SHP77 treated with DMSO at 0.1 percent for 48 hours (cell line): ENCODE measurements at regions not wholly inside any gene's neighbourhood (a gene's known extent, or its start where the extent isn't known, plus 50 kb on each side); places are given as distances from the start of the nearest gene placed in this dataset.
"Not testable (repeated sequence)": the region's sequence is repeated elsewhere in the genome, so short reads cannot be mapped to it uniquely, and the experiment has no call there.

ENCODE experiments used
- DNase-seq: peaks from one replicate; lab custom pipeline; 2025; lab: John Stamatoyannopoulos, UW

DNA sequence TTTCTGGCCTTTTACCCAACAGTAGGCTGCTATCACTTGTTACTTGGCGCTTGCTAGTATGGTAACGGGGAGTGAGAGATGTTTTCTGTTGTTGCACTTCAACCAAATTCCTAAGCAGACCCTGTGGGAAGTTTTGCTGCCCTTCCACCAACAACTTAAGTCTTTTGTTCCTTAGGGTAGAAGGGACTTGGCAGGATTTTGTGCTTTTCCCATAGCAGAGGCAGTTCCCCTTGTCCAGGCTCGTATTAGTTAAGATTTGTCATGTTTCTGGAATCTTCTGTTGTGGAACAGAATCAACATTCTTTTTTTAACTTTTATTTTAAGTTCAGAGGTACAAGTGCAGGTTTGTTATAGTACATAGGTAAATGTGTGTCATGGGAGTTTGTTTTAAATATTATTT lies 73.2 kb upstream of the SGIP1 start:
- no peak for DNase-seq

DNA sequence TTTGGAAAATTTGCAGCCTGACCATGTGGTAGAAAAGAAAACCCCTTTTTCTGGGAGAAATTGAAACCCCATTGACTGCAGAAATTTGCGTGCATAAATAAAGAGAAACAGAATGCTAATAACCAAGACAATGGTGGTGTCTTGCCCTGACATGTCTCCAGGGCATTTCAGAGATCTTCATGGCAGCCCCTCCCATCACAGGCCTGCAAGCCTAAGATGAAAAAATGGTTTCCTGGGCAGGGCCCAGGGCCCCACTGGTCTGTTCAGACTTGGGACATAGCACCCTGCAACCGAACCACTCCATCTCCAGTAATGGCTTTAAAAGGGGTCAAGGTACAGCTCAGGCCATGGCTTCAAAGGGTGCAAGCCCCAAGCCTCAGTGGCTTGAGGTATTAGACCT lies 71.6 kb upstream of the SGIP1 start:
- no peak for DNase-seq

DNA sequence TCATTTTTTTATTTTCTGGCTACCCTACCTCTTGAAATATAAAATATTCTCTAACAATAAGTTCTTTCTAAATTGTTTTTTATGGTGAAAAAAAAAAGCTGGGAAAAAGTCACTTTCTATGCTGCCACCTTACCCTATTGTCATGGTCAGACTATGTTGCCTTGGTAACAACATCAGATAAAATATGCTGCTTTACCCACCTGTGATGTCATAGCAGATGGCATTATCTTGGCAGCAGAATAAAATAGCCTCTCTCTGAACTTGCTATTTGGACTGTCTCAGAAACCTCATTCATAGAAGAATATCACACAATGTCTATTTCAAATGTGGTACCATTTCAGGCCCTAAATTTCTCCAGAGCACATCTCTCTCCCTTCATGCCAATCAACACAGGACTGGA lies 69.6 kb upstream of the SGIP1 start:
- DNase-seq = no peak

DNA sequence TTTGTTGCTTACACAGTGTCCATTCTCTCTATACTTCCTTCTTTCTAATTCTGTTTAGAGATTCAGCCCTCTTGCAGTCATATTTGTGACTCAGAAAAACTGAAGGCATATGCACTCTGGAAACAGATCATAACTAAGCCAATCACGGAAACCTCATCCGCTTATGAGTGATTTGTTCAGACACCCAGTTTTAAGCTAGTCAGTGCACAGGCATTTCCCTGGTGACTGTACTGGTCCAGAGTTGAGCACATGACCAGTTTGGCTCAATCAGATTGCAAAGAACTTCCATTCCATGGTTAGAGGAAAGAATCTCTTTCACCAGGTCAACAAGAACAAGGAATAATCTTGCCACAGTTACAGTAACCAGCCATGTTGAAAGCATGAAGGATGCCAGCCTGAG lies 69.2 kb upstream of the SGIP1 start:
- no peak for DNase-seq

DNA sequence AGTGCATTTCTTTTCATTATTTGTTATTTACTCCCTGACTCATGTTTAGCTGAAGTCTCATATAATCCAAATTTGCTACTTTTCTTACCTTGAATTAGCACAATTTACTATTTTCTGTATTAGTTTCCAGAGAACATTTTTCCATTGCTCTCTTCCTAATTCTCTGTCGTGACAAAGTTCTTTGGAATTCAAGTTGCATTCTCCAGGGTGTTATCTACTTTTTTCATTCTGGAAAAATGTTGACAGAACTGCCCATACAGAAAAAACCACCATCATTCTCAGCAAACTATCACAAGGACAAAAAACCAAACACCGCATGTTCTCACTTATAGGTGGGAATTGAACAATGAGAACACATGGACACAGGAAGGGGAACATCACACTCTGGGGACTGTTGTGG lies 67.3 kb upstream of the SGIP1 start:
- not testable (repeated sequence) for DNase-seq

DNA sequence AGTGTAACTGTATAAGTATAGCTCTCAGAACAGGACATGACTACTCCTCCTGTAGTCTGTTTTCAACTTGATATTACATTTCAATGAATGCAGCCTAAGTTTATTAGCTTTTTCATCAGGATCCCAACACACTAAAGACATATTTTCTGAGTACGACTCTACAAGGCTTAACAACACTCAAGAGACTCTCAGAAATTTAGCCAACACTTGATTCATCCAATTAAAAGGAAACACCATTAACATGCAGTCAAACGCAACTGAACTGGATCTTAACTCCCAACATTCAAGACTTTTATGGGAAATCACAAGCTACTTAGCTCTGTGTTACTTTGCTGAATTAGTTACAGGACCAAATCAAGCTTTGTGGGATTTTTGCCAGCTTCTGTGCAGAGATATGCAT lies 65.2 kb upstream of the SGIP1 start:
- DNase-seq = no peak

DNA sequence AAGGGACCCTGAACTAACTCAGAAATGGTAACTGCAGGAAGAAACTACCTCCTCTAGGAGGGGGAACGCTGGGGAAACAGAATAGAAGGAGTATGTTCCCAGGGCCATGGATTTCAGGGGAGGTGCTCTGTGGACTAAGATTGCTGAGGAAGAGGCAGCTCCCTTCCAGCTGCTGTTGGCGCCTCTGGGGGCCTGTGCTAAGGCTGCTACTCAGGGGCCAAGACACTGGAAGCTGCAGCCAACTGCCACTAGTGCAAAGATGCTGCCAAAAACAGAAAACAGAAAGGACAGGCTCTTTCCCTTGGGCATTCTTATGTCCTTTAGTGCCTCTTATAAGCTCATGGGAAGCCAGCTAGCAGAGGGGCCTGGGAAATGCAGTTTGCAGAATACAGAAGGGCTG lies 58.0 kb upstream of the SGIP1 start:
- no peak for DNase-seq

DNA sequence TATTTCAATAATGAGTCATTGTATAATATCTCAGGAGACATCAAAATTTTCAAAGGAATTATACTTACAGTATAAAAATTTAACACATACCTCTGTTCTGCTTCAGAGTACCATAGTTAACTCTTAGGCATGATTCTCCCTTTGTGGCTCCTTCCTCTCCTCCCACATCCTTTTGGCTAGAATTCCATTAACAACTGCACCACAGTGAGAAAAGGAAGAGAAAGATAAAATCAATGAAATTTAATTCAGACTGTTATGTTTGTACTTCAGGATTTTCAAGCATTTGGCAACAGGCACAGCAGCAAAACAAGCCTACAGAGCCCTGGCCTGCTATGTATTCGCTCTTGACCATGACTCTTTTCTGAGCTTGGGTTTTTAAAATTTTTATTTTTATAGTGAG lies 57.2 kb upstream of the SGIP1 start:
- no peak for DNase-seq

DNA sequence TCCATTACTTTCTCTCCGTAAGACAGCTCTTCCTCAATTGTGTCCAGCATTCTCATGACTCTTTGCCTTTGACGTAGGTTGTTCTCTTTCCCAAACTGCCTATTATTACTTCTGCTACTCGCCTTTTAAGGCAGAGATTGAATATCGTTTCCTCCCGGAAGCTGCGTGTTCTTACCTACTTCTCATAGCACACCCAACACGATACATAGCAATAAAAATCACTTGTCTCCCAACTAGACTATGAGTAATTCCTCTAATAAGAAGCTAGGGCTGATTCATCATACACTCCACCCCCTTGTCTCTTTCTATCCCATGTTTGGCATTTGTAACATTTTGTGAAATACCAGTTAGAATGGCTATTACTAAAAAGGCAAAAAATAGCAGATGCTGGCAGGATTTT lies 55.8 kb upstream of the SGIP1 start:
- no peak for DNase-seq

DNA sequence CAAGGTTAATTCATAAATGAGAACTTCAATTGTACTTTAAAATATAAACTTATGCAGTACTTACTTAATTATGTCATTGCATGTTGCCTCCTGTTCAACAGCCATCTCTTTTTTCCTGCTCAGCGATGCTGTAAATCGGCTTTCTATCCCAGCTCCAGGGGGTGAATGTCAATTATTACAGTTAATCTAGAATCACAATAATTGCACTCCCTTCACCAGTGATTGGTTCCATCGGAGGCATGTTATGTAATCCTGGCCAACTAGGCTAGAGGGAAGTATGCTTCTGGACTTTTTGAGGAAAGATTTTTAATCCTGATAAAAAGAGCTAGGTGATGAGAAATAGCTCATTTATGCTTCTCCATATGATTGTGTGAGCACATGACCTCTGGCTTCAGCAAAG lies 53.8 kb upstream of the SGIP1 start:
- DNase-seq = no peak

DNA sequence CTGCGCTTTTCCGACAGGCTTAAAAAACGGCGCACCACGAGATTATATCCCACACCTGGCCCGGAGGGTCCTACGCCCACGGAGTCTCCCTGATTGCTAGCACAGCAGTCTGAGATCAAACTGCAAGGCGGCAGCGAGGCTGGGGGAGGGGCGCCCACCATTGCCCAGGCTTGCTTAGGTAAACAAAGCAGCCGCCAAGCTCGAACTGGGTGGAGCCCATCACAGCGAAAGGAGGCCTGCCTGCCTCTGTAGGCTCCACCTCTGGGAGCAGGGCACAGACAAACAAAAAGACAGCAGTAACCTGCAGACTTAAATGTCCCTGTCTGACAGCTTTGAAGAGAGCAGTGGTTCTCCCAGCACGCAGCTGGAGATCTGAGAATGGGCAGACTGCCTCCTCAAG lies 52.7 kb upstream of the SGIP1 start:
- DNase-seq = peak; percentile 13
